ENCODE measurements at regions not wholly inside any gene's neighbourhood (a gene's known extent, or its start where the extent isn't known, plus 50 kb on each side); places are given as distances from the start of the nearest gene placed in this dataset.
"Not testable (repeated sequence)": the region's sequence is repeated elsewhere in the genome, so short reads cannot be mapped to it uniquely, and the experiment has no call there.

GRCh38 chr19:28296506-28296905 lies 916.4 kb downstream of the UQCRFS1 start:
- FAIRE-seq (no peak), DNase-seq (ENCODE audit: insufficient read length, low spot score) (no peak)
- TF ChIP-seq POLR2A (IDR thresholded peaks at IDR 0.05; ENCODE audit: low read depth, low read length) (no peak), PAX5 (IDR thresholded peaks at IDR 0.05; ENCODE audit: insufficient read depth, low read length, severe bottlenecking) (no peak), TAF1 (IDR thresholded peaks at IDR 0.05; ENCODE audit: low read depth, low read length) (no peak), SPI1 (IDR thresholded peaks at IDR 0.05; ENCODE audit: low read depth, low read length) (no peak), POU2F2 (IDR thresholded peaks at IDR 0.05; ENCODE audit: low read depth, low read length) (no peak), POLR2AphosphoS5 (IDR thresholded peaks at IDR 0.05; ENCODE audit: low read depth, low read length) (no peak)

GRCh38 chr19:28294975-28295374 lies 918.0 kb downstream of the UQCRFS1 start:
- DNase-seq (ENCODE audit: insufficient read length, low spot score); FAIRE-seq: not testable (repeated sequence)

GRCh38 chr19:28294395-28294794 lies 918.6 kb downstream of the UQCRFS1 start:
- FAIRE-seq, result no peak
- TF ChIP-seq TAF1 (IDR thresholded peaks at IDR 0.05; ENCODE audit: low read depth, low read length), result no peak
- TF ChIP-seq POLR2AphosphoS5 (IDR thresholded peaks at IDR 0.05; ENCODE audit: low read depth, low read length), result no peak
- TF ChIP-seq SPI1 (IDR thresholded peaks at IDR 0.05; ENCODE audit: low read depth, low read length), result no peak
- TF ChIP-seq PAX5 (IDR thresholded peaks at IDR 0.05; ENCODE audit: insufficient read depth, low read length, severe bottlenecking), result no peak
- no peak for TF ChIP-seq POLR2A (IDR thresholded peaks at IDR 0.05; ENCODE audit: low read depth, low read length)
- no peak for TF ChIP-seq POU2F2 (IDR thresholded peaks at IDR 0.05; ENCODE audit: low read depth, low read length)

GRCh38 chr19:28293685-28294084 lies 919.3 kb downstream of the UQCRFS1 start:
- TF ChIP-seq POU2F2 (IDR thresholded peaks at IDR 0.05; ENCODE audit: low read depth, low read length), result no peak
- TF ChIP-seq TAF1 (IDR thresholded peaks at IDR 0.05; ENCODE audit: low read depth, low read length), result no peak
- no peak for TF ChIP-seq PAX5 (IDR thresholded peaks at IDR 0.05; ENCODE audit: insufficient read depth, low read length, severe bottlenecking)
- no peak for TF ChIP-seq POLR2AphosphoS5 (IDR thresholded peaks at IDR 0.05; ENCODE audit: low read depth, low read length)
- no peak for TF ChIP-seq SPI1 (IDR thresholded peaks at IDR 0.05; ENCODE audit: low read depth, low read length)
- DNase-seq (ENCODE audit: insufficient read length, low spot score), result no peak
- no peak for FAIRE-seq

More at GRCh38 chr19:28294395-28294794, 918.6 kb downstream of the UQCRFS1 start:
- no peak for DNase-seq (ENCODE audit: insufficient read length, low spot score)

- FAIRE-seq (no peak), DNase-seq (ENCODE audit: insufficient read length, low spot score) (no peak)
- TF ChIP-seq POLR2AphosphoS5 (IDR thresholded peaks at IDR 0.05; ENCODE audit: low read depth, low read length) (no peak), POLR2A (IDR thresholded peaks at IDR 0.05; ENCODE audit: low read depth, low read length) (no peak), POU2F2 (IDR thresholded peaks at IDR 0.05; ENCODE audit: low read depth, low read length) (no peak), TAF1 (IDR thresholded peaks at IDR 0.05; ENCODE audit: low read depth, low read length) (no peak), SPI1 (IDR thresholded peaks at IDR 0.05; ENCODE audit: low read depth, low read length) (no peak), PAX5 (IDR thresholded peaks at IDR 0.05; ENCODE audit: insufficient read depth, low read length, severe bottlenecking) (no peak)
Observed at GRCh38 chr19:28292822-28293500, 920.0 kb downstream of the UQCRFS1 start.

GRCh38 chr19:28291874-28292273 lies 921.1 kb downstream of the UQCRFS1 start:
- TF ChIP-seq SPI1 (IDR thresholded peaks at IDR 0.05; ENCODE audit: low read depth, low read length), result no peak
- no peak for TF ChIP-seq PAX5 (IDR thresholded peaks at IDR 0.05; ENCODE audit: insufficient read depth, low read length, severe bottlenecking)
- no peak for TF ChIP-seq POLR2A (IDR thresholded peaks at IDR 0.05; ENCODE audit: low read depth, low read length)
- no peak for TF ChIP-seq POLR2AphosphoS5 (IDR thresholded peaks at IDR 0.05; ENCODE audit: low read depth, low read length)
- TF ChIP-seq POU2F2 (IDR thresholded peaks at IDR 0.05; ENCODE audit: low read depth, low read length), result no peak
- TF ChIP-seq TAF1 (IDR thresholded peaks at IDR 0.05; ENCODE audit: low read depth, low read length), result no peak
- FAIRE-seq (no peak), DNase-seq (ENCODE audit: insufficient read length, low spot score) (no peak)

- no peak for DNase-seq (ENCODE audit: insufficient read length, low spot score)
- FAIRE-seq, result no peak
- TF ChIP-seq POLR2A (IDR thresholded peaks at IDR 0.05; ENCODE audit: low read depth, low read length) (no peak), POLR2AphosphoS5 (IDR thresholded peaks at IDR 0.05; ENCODE audit: low read depth, low read length) (no peak), POU2F2 (IDR thresholded peaks at IDR 0.05; ENCODE audit: low read depth, low read length) (no peak), SPI1 (IDR thresholded peaks at IDR 0.05; ENCODE audit: low read depth, low read length) (no peak), TAF1 (IDR thresholded peaks at IDR 0.05; ENCODE audit: low read depth, low read length) (no peak), PAX5 (IDR thresholded peaks at IDR 0.05; ENCODE audit: insufficient read depth, low read length, severe bottlenecking) (no peak)
Observed at GRCh38 chr19:28290963-28291657, 921.8 kb downstream of the UQCRFS1 start.

- FAIRE-seq (no peak), DNase-seq (ENCODE audit: insufficient read length, low spot score) (no peak)
- TF ChIP-seq TAF1 (IDR thresholded peaks at IDR 0.05; ENCODE audit: low read depth, low read length) (no peak), SPI1 (IDR thresholded peaks at IDR 0.05; ENCODE audit: low read depth, low read length) (no peak), POU2F2 (IDR thresholded peaks at IDR 0.05; ENCODE audit: low read depth, low read length) (no peak), POLR2AphosphoS5 (IDR thresholded peaks at IDR 0.05; ENCODE audit: low read depth, low read length) (no peak), POLR2A (IDR thresholded peaks at IDR 0.05; ENCODE audit: low read depth, low read length) (no peak), PAX5 (IDR thresholded peaks at IDR 0.05; ENCODE audit: insufficient read depth, low read length, severe bottlenecking) (no peak)
Observed at GRCh38 chr19:28289295-28290063, 923.5 kb downstream of the UQCRFS1 start.

- no peak for FAIRE-seq
- no peak for DNase-seq (ENCODE audit: insufficient read length, low spot score)
- TF ChIP-seq POU2F2 (IDR thresholded peaks at IDR 0.05; ENCODE audit: low read depth, low read length), result no peak
Observed at GRCh38 chr19:28288572-28289264, 924.2 kb downstream of the UQCRFS1 start.

All from GM12891 (cell line).